ENCODE measurements at regions not wholly inside any gene's neighbourhood (a gene's known extent, or its start where the extent isn't known, plus 50 kb on each side); places are given as distances from the start of the nearest gene placed in this dataset.

GRCh38 chr12:28700161-28700560, 448.9 kb upstream of the FAR2 start:
- TF ChIP-seq ZNF510 (tag by site-specific recombination; IDR thresholded peaks at IDR 0.05; ENCODE audit: insufficient replicate concordance), result no peak
- CTCF ChIA-PET, result no interaction called here
- Histone ChIP-seq H3K36me3 (ENCODE audit: control insufficient read depth in 2 of 2, insufficient read depth in 1 of 2, low read length in 2 of 2) (no peaks in the 10 kb centered on the region), H3K9me3 (ENCODE audit: control insufficient read depth, insufficient read depth, low read depth, low read length) (no peaks in the 10 kb centered on the region), H3K4me1 (ENCODE audit: control insufficient read depth, insufficient read depth, low read length) (no peaks in the 10 kb centered on the region), H3K27ac (ENCODE audit: extremely low read depth, low read depth, low read length) (no peak overlapping the region), H3K4me3 (ENCODE audit: low read depth, low read length) (no peak overlapping the region)
- POLR2A ChIA-PET, result no interaction called here

- CTCF ChIA-PET, result no interaction called here
- POLR2A ChIA-PET, result no interaction called here
Observed at GRCh38 chr12:28704477-28705169, 444.5 kb upstream of the FAR2 start.

GRCh38 chr12:28708918-28709371, 440.1 kb upstream of the FAR2 start:
- no peaks in the 10 kb centered on the region for H3K4me1 ChIP-seq (ENCODE audit: control insufficient read depth, insufficient read depth, low read length)
- TF ChIP-seq REST (tag by site-specific recombination; IDR thresholded peaks at IDR 0.05) (no peak), OSR2 (tag by site-specific recombination; IDR thresholded peaks at IDR 0.05) (no peak), ZNF692 (tag by site-specific recombination; IDR thresholded peaks at IDR 0.05) (no peak), MZF1 (tag by site-specific recombination; IDR thresholded peaks at IDR 0.05; ENCODE audit: borderline replicate concordance) (no peak), ZNF292 (tag by site-specific recombination; IDR thresholded peaks at IDR 0.05; ENCODE audit: borderline replicate concordance, low read depth) (no peak), ZNF664 (tag by site-specific recombination; IDR thresholded peaks at IDR 0.05) (no peak), ZNF626 (tag by site-specific recombination; IDR thresholded peaks at IDR 0.05) (no peak), ZNF704 (tag by site-specific recombination; IDR thresholded peaks at IDR 0.05) (no peak), ZNF513 (tag by site-specific recombination; IDR thresholded peaks at IDR 0.05) (no peak), ZNF707 (tag by site-specific recombination; IDR thresholded peaks at IDR 0.05) (no peak), ZNF488 (tag by site-specific recombination; IDR thresholded peaks at IDR 0.05) (no peak), ZNF404 (tag by site-specific recombination; IDR thresholded peaks at IDR 0.05) (no peak), MEIS1 (CRISPR knock-in tag; IDR thresholded peaks at IDR 0.05; ENCODE audit: borderline replicate concordance) (no peak), ZNF548 (tag by site-specific recombination; IDR thresholded peaks at IDR 0.05) (no peak), ZFHX2 (tag by site-specific recombination; conservative IDR thresholded peaks at IDR 0.05) (no peak), ZNF843 (tag by site-specific recombination; IDR thresholded peaks at IDR 0.05) (no peak), ZNF157 (tag by site-specific recombination; IDR thresholded peaks at IDR 0.05) (no peak), ZNF791 (tag by site-specific recombination; IDR thresholded peaks at IDR 0.05) (no peak)
- no peak overlapping the region for H3K27ac ChIP-seq (ENCODE audit: extremely low read depth, low read depth, low read length)
- no peaks in the 10 kb centered on the region for H3K9me3 ChIP-seq (ENCODE audit: control insufficient read depth, insufficient read depth, low read depth, low read length)
- H3K4me3 ChIP-seq (ENCODE audit: low read depth, low read length), result no peak overlapping the region
- CTCF ChIA-PET, result no interaction called here
- no peaks in the 10 kb centered on the region for H3K36me3 ChIP-seq (ENCODE audit: control insufficient read depth in 2 of 2, insufficient read depth in 1 of 2, low read length in 2 of 2)
- POLR2A ChIA-PET, result no interaction called here

More at GRCh38 chr12:28704477-28705169, 444.5 kb upstream of the FAR2 start:
- no peak overlapping the region for H3K27ac ChIP-seq (ENCODE audit: extremely low read depth, low read depth, low read length)
- H3K36me3 ChIP-seq (ENCODE audit: control insufficient read depth in 2 of 2, insufficient read depth in 1 of 2, low read length in 2 of 2), result no peaks in the 10 kb centered on the region
- no peaks in the 10 kb centered on the region for H3K9me3 ChIP-seq (ENCODE audit: control insufficient read depth, insufficient read depth, low read depth, low read length)
- H3K4me1 ChIP-seq (ENCODE audit: control insufficient read depth, insufficient read depth, low read length), result no peaks in the 10 kb centered on the region
- no peak for TF ChIP-seq KLF7 (tag by site-specific recombination; IDR thresholded peaks at IDR 0.05; ENCODE audit: borderline replicate concordance)
- no peak overlapping the region for H3K4me3 ChIP-seq (ENCODE audit: low read depth, low read length)

Data from HEK293 (cell line).